HG02970 (cell line): ENCODE measurements at regions not wholly inside any gene's neighbourhood (a gene's known extent, or its start where the extent isn't known, plus 50 kb on each side); places are given as distances from the start of the nearest gene placed in this dataset.
"Not testable (repeated sequence)": the region's sequence is repeated elsewhere in the genome, so short reads cannot be mapped to it uniquely, and the experiment has no call there.

Experiments
- ATAC-seq: cut with Tn5 transposase; IDR thresholded peaks from one replicate; pipeline ENCODE4 v1.9.1; 2021; ENCODE audit warnings: mild to moderate bottlenecking, moderate library complexity, moderate number of reproducible peaks; ENCODE audit not compliant: unreplicated experiment, low FRiP score

GRCh38 chr17:77827511-77827910, 131.0 kb upstream of the TNRC6C start:
- no peak for ATAC-seq

GRCh38 chr17:77828749-77829539, 129.6 kb upstream of the TNRC6C start:
- no peak for ATAC-seq

- no peak for ATAC-seq
Measured at GRCh38 chr17:77829843-77830799, 128.4 kb upstream of the TNRC6C start.

- ATAC-seq = no peak
Measured at GRCh38 chr17:77830816-77831473, 127.6 kb upstream of the TNRC6C start.

- ATAC-seq = no peak
Measured at GRCh38 chr17:77831474-77832179, 126.9 kb upstream of the TNRC6C start.

- no peak for ATAC-seq
Measured at GRCh38 chr17:77832180-77832560, 126.3 kb upstream of the TNRC6C start.

GRCh38 chr17:77833769-77834168, 124.7 kb upstream of the TNRC6C start:
- ATAC-seq = no peak

GRCh38 chr17:77834170-77835115, 124.1 kb upstream of the TNRC6C start:
- ATAC-seq = no peak

- ATAC-seq = no peak
Measured at GRCh38 chr17:77836557-77837041, 121.9 kb upstream of the TNRC6C start.

- ATAC-seq = not testable (repeated sequence)
Measured at GRCh38 chr17:77837072-77837471, 121.4 kb upstream of the TNRC6C start.

GRCh38 chr17:77837917-77838316, 120.6 kb upstream of the TNRC6C start:
- no peak for ATAC-seq

GRCh38 chr17:77838748-77839697, 119.5 kb upstream of the TNRC6C start:
- no peak for ATAC-seq

GRCh38 chr17:77839698-77840512, 118.6 kb upstream of the TNRC6C start:
- ATAC-seq = no peak

GRCh38 chr17:77840513-77841165, 117.9 kb upstream of the TNRC6C start:
- ATAC-seq = no peak

GRCh38 chr17:77841742-77842527, 116.6 kb upstream of the TNRC6C start:
- no peak for ATAC-seq
